ENCODE measurements at regions not wholly inside any gene's neighbourhood (a gene's known extent, or its start where the extent isn't known, plus 50 kb on each side); places are given as distances from the start of the nearest gene placed in this dataset.

DNA sequence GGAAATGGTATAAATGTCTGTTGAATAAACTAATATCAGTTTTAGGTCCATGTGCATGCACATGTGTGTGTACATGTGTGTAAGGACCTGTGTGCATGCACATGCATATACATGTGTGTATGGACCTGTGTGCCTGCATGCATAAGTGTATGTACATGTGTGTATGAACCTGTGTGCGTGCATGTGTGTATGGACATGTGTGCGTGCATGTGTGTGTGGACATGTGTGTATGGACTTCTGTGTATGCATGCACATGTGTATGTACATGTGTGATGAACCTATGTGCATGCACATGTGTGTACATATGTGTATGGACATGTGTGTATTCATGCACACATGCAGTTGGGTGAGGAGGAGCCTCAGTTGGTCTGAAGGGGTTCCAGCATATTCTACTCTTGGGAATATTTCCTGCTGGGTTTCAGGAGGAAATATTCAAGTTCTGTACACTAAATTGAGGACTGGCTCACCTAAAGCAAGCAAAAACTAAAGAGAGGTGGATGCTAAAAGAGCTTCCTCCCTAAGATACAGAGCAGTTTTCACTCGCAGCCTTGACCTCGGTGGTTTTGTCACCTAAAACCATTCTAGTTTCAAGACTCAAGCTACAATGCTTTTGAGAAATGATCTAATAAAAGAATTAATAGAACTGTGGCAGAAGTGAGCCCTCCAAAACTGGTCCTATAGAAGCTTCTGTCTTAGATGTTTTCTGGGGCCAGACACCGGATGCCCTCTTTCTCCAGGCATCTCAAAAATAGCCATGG lies 742.8 kb downstream of the MAFB start:
- ATAC-seq (no peak), DNase-seq (no peak)
- intact Hi-C loops (cut with DNase I) = no loop called here

DNA sequence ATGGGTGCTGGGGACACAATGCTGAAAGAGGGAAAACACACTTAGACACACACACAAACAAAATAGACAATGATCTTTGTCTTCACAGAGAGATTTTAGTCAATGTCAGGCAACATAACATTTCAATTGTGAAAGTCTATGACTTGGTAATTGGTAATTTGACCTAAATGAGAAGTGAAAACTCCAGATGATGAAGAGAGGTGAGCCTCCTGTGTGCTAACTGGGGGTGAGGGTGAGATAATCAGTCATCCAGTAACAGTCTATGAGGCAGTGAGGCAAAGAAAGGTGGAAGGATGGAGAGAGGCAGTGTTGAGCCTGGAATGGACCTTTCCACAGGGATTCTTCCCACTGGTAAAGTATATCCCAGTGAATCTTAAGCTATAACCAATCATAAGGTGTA lies 744.2 kb downstream of the MAFB start:
- no peak for DNase-seq
- intact Hi-C loops (cut with DNase I) = no loop called here
- no peak for ATAC-seq

DNA sequence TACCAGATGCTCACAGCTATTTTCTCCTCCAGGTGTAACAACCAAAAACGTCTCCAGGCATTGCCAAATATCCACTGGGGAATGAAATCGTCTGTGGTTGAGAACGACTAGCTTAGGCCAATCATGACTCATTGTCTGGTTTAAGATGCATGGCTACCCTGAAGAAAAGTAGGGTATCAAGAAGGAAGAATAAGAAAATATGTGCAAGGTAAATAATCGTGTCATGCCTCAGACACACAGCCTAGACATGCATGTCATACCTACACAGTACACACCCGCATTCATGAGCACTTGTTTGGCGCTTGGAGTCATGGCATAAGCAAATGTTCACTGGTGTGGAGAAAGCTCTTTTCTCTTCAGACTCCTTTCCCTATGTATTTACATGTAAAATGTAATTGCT lies 745.7 kb downstream of the MAFB start:
- intact Hi-C loops (cut with DNase I) = no loop called here

DNA sequence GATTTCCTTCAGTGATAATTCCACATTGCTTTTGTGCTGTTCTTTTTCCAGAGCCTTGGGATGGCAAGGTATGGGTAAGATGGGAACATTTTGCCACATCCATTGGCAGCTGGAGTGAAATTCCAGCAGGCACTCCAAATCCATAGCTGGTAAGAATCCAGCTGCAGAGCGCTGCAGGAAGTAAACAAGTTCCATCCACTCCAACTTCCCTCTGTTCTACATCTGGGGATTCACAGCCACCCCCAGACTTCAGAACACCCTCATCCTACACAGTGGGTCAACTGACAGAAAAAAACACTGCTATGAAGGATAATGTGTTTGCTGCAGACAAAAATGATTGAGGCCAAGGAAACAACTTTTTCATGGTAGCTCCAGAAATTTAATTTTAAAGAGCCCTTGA lies 747.8 kb downstream of the MAFB start:
- ATAC-seq = peak; percentile 27 to 30
- DNase-seq = no peak
- intact Hi-C loops (cut with DNase I) = no loop called here

More for the DNA sequence above, 745.7 kb downstream of the MAFB start:
- DNase-seq (no peak), ATAC-seq (no peak)

DNA sequence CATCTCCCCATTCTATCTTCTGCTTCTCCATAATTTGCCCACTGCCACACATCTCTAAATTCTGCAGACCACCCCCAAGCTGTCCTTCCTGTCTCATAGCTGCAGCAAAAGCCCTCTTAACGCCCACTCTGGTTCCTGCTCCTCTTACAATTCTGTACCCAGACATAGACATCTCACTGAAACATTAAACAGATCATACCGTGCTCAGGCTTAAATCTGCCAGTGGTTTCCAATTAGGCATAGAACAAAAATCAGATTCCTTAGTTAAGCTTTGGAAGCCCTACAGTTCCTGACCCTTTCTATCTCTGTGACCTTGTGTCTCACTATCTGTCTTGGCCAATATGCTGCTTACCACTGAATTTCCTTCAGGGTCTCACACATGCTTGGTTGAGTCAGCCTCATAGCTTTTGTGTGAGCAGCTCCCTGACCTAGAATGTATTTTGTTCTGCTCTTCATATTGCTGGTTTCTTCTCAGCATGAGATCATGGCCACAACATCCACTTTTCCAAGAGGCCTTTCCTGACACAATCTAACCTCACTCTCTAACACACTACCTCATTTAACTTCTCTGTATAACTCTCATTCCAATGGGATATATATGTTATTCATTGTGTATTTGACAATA lies 749.7 kb downstream of the MAFB start:
- intact Hi-C loops (cut with DNase I) = no loop called here
- DNase-seq = no peak
- ATAC-seq = no peak

DNA sequence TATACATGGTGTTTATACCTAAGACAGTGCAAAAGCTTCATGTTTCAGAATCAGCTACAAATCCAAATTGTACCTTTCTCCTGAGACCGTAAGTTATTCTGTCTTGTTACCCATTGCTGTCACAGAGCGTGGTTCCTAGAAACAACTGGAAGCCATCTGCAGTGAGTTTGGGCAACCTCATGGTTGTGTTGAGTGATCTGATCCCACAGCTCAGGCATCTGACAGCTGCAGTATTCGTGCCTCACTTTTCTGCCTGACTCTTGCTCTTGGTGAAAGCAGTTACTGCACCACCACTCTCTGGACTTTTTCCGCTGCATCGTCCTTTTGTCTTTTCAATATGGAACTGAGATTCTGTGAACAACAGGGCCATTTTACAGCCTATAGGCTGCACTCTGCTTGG lies 752.6 kb downstream of the MAFB start:
- no peak for ATAC-seq
- no peak for DNase-seq
- intact Hi-C loops (cut with DNase I) = no loop called here

DNA sequence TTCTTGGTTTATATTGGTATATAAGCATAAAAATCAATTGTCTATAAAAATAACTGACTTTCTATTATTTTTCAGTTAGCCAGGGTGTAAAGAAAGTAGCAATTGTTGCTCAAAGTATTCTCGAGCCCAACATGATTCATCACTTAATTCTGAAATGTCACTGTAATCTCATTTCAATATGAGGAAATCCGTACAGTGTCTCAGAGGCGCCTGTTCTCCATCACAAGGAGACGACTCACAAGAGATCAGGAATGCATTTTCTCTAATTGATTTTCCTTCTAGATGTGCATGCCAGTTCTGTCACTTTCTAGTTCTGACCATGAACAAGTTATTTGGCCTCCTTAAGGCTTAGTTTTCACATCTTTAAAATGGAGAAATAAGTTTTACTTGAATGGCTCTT lies 753.1 kb downstream of the MAFB start:
- DNase-seq = no peak
- intact Hi-C loops (cut with DNase I) = no loop called here
- no peak for ATAC-seq

DNA sequence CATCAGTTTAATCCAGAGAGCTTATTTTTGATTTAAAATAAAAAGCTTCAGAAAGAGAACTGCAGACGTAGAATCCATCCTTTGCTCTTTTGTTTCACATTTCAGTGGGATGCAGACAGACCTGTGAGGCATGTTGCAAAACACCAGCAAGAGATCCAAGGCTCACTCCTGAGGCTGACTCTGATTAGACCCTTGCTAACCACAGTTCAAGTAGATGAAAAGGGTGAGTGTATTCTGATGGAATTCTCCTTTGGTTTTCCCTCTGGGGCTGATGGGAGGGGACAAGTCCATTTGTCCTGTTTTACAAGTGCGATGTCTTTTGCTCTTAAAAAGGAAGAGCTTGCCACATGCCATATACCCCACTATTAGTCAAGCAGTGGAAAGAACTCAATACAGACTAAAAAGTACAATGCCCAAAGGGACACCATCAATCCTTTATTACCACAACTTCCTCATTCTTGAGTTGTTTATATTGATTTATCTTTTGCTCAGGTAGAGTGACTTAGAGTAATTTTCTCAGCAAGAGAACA lies 772.7 kb downstream of the MAFB start:
- intact Hi-C loops (cut with DNase I) = no loop called here
- DNase-seq (no peak), ATAC-seq (no peak)

DNA sequence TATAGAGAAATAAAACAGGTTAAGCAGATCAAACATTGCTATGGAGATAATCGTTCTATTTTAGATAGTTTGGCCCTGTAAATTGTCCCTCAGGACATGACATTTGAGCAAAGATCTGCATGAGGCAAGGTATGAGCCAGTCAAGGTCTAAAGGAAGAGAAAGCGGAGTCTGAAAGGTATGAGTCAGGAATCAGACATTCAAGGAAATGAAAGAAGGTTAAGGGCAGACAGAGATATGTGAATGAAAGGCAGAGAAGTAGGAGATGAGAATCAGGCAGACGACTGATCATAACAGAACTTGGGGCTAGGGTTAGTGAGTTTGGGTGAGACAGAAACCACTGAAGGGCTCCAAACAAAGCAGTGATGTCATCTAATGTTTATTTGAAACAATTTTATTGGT lies 775.8 kb downstream of the MAFB start:
- no peak for ATAC-seq
- DNase-seq = no peak
- intact Hi-C loops (cut with DNase I) = no loop called here

DNA sequence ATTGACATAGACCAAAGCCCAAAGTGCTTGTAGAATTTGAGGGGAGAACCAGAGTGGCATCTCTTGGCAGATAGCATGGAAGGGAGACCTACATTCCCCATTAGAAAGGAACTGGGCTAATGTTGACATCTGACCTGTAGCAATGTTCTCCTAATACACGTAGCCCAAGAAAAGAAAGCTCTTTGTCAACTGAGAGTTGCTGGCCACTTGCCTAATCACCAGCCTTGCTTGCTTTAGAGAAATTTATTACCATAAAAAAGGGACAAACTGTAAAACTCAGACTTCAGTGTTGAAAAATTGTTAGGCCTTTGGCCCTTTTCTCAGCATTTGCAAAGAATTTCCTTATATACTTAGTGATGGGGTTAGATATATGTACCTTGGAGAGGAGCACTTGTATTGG lies 777.5 kb downstream of the MAFB start:
- no peak for ATAC-seq
- intact Hi-C loops (cut with DNase I) = no loop called here
- DNase-seq = no peak

DNA sequence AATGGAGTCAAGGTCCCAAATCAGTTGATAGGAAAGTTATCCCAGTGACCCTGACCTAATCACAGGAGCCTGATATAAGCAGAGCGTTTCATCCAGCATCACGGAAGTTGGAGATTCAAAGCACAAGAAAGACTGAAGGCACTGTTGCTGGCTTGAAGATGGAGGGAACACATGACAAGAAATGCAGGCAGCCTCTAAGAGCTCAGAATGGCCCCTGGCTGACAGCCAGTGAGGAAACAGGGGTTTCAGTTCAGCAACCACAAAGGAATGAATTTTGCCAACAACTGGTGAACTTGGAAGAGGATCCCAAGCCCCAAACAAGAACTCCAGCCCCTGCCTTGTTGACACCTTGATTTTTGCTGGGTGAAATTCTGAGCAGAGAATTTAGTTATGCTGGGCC lies 778.5 kb downstream of the MAFB start:
- DNase-seq = no peak
- intact Hi-C loops (cut with DNase I) = no loop called here
- ATAC-seq = peak; percentile 25 to 47

DNA sequence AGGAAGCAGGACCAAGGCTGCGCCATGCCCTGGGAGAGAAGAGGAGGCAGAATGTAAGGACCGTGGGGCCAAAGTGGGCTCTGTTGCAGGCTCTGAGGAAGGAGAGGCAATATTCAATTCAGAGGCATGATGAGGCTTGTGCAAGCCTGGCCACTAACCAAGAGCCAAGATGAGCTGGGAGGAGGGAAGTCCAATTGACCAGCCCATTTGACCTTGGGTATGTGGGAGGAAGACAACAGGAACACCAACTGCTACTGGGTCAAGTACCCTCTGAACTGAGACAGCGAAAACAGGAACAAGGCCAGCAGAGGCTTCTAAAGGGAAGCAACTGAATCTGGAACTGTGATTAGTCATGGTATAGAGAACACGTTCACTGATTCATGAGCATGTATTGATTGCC lies 779.6 kb downstream of the MAFB start:
- intact Hi-C loops (cut with DNase I) = no loop called here
- ATAC-seq = peak; percentile 68 to 83
- no peak for DNase-seq

DNA sequence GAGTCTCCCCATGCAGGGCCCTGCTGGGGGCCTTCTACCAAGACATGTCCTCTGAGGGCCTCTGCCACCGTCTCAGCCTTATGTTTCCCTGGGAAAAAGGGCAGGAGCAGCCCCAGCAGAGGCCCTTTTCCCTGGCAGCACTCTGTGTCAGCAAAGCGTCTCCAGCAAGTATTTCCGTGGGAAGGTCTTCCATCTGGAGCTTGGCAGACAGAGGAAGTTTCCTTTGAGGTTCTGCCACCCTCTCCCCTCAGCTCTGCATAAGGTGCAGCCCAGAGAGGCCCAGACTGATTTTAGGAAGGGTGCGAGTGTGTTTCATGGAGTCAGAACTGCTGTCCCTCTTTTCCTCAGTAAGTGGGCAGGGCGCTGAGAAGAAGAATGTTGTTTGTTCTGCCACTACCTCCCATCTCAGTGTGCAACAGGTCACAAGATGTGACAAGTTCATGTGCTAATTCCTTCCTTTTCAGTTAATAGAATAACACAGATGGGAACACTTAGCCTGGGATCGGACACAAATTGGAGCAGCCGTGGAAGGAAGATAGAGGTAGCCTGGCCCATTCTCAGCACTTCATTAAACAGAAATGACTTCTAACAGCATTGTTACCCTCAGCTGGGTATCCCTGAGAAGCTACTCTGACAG lies 784.4 kb downstream of the MAFB start:
- intact Hi-C loops (cut with DNase I) = no loop called here
- no peak for ATAC-seq
- DNase-seq = no peak

DNA sequence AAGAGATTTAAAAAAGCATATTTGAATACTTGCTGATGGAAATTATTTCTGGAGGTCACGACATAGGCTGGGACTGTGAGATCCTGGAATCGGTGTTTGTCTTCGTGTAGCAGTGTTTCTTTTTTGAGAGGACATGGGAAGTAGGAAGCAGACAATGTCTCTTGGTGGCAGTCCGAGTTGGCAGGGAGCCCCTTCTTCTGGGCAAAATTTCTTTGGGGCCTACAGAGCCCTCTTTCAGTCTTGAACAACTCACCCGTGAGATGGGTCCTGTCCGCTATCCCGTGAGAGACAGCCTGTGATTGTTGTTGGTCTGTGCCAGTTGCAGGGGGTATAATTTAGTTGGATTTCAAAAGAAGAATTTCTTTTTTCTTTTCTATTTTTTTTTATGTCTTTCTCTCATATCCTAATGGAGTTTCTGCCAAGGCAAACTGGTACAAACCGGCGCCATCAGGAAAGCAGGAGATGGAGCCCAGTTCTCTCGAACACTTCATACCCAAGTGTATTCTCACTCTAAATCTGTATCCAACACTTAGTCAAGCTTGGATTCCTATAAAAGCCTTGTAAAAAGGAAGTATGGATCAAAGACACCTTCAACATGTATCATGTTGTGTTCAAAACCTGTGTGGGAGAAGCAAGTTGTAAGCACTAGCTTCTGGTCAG lies 785.1 kb downstream of the MAFB start:
- DNase-seq (no peak), ATAC-seq (no peak)
- intact Hi-C loops (cut with DNase I) = no loop called here

DNA sequence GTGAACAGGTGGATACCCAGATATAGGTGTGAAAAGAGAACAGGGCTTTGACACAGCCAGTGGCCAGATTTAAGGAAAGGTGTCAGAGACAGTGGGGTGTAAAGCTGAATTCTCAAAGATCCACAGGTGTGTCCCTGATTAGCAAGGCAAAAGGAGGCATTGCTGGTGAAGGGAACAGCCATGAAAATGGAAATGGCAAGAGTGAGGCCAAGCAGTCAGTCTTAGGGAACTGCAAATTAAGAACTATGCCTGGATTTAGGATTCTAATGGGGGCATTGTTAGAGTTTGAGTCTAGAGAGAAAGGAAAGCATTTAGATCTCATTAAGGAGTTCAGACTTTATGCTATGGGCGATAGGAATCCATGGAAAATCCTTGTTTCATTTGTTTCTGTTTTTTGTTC lies 789.2 kb downstream of the MAFB start:
- intact Hi-C loops (cut with DNase I) = no loop called here
- no peak for DNase-seq
- ATAC-seq = no peak

DNA sequence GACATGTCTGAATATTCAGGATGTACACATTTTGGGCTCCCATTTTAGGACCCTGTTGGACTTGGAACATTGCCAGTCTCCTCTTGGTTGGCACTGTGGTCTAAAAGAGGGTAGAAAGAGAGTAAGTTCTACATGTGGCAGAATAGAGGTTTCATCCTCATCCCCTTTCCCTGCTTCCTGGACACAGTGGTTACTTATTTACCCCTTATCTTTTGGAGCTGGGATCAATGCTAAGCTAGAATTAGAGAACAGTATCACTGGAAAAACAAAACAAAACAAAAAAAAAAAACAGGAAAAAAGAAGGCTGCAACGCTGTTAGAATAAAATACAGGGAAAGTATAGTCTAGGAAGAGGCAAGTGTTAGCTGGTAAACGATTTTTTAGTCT lies 790.6 kb downstream of the MAFB start:
- ATAC-seq = no peak
- intact Hi-C loops (cut with DNase I) = no loop called here
- no peak for DNase-seq

DNA sequence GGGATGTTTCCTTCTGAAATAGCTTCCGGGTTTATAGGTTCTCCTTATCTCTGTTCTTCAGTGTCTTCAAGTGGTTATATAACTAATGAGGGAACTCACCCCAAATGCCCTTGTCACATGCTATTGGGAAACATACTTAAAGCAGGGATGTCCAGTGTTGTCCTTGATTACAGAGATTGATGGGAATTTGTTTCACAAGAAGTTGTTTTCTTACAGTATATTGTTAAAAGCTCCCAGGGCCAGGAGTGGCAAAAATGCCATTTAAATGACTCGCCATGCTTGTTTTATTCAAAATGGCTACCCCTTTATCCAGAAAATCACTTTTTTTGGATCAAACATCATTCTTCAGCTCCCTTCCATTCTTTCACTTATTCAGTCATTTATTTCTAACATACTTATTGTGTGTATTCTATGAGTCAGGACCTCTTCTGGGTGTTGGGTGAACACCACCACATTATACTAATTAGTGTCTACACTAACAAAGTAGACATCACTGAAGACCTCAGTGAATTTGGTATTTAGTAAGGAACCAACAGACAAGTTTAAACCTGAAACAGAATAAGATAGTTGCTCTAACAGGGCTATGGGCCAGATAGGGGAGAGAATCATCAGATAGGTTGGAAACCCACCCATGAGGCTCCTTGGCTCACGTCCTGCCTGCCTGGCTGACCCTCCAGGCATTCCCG lies 791.1 kb downstream of the MAFB start:
- DNase-seq (no peak), ATAC-seq (no peak)
- intact Hi-C loops (cut with DNase I) = no loop called here

DNA sequence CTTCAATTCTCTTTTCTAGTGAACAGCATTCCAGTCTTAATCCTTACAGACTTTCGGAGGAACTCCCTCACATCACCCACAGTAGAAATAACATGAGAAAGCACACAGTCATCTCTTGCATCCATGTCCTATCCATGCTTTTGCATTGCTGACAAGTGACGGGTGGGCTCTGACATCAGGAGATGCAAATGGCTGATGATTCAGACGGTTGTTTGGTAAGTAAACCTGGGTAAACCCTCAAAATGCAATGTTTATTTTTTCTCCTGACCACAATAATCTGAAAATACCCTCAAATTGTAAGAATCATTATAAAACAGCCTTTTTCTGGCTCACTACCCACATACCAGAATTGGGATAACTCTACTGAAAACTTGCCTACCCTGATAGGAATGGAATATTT lies 792.0 kb downstream of the MAFB start:
- DNase-seq (no peak), ATAC-seq (no peak)
- intact Hi-C loops (cut with DNase I) = no loop called here

DNA sequence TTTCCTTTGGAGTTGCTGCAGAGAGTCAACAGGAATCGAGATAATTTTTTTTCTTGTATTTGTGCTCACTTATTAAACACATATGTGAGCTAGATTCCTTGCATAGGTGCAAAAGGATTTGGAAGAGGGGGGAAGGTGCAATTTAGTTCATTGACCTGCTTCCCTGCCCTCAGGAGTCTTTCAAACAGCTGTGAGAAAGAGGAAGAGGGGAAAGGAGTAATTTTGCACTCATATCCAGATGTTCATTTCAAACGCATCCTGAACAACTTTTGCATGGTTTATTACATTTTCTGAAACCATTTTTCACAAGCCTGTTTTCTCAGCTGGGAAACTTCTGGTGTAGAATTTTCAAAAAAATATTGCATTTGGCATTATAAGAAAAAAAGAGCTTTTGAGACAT lies 795.0 kb downstream of the MAFB start:
- intact Hi-C loops (cut with DNase I) = no loop called here
- ATAC-seq (no peak), DNase-seq (no peak)
